ENCODE measurements at regions not wholly inside any gene's neighbourhood (a gene's known extent, or its start where the extent isn't known, plus 50 kb on each side); places are given as distances from the start of the nearest gene placed in this dataset.
"Not testable (repeated sequence)": the region's sequence is repeated elsewhere in the genome, so short reads cannot be mapped to it uniquely, and the experiment has no call there.

- not testable (repeated sequence) for DNase-seq (ENCODE audit: extremely low read depth, low read depth)
Observed at GRCh38 chr4:131883181-131883580, 1265.9 kb upstream of the PCDH10 start.

- DNase-seq (ENCODE audit: extremely low read depth, low read depth) = not testable (repeated sequence)
Observed at GRCh38 chr4:131925662-131926061, 1223.4 kb upstream of the PCDH10 start.

- DNase-seq (ENCODE audit: extremely low read depth, low read depth) = not testable (repeated sequence)
Observed at GRCh38 chr4:131967646-131968045, 1181.4 kb upstream of the PCDH10 start.

GRCh38 chr4:131974730-131975129 is 1174.4 kb upstream of the PCDH10 start:
- DNase-seq (ENCODE audit: extremely low read depth, low read depth) = no peak

GRCh38 chr4:131975276-131976132 is 1173.6 kb upstream of the PCDH10 start:
- not testable (repeated sequence) for DNase-seq (ENCODE audit: extremely low read depth, low read depth)

- not testable (repeated sequence) for DNase-seq (ENCODE audit: extremely low read depth, low read depth)
Observed at GRCh38 chr4:131976133-131977002, 1172.7 kb upstream of the PCDH10 start.

GRCh38 chr4:131978120-131978519 is 1171.0 kb upstream of the PCDH10 start:
- no peak for DNase-seq (ENCODE audit: extremely low read depth, low read depth)

- no peak for DNase-seq (ENCODE audit: extremely low read depth, low read depth)
Observed at GRCh38 chr4:131989576-131989975, 1159.5 kb upstream of the PCDH10 start.

GRCh38 chr4:132001542-132001941 is 1147.6 kb upstream of the PCDH10 start:
- DNase-seq (ENCODE audit: extremely low read depth, low read depth) = no peak

- DNase-seq (ENCODE audit: extremely low read depth, low read depth) = no peak
Observed at GRCh38 chr4:132003593-132003992, 1145.5 kb upstream of the PCDH10 start.

GRCh38 chr4:132015321-132015720 is 1133.8 kb upstream of the PCDH10 start:
- no peak for DNase-seq (ENCODE audit: extremely low read depth, low read depth)

GRCh38 chr4:132016703-132017350 is 1132.3 kb upstream of the PCDH10 start:
- DNase-seq (ENCODE audit: extremely low read depth, low read depth) = no peak

GRCh38 chr4:132026166-132026565 is 1122.9 kb upstream of the PCDH10 start:
- DNase-seq (ENCODE audit: extremely low read depth, low read depth) = no peak

GRCh38 chr4:132026816-132027215 is 1122.3 kb upstream of the PCDH10 start:
- no peak for DNase-seq (ENCODE audit: extremely low read depth, low read depth)

GRCh38 chr4:132056496-132056895 is 1092.6 kb upstream of the PCDH10 start:
- DNase-seq (ENCODE audit: extremely low read depth, low read depth) = no peak

- no peak for DNase-seq (ENCODE audit: extremely low read depth, low read depth)
Observed at GRCh38 chr4:132059227-132059626, 1089.9 kb upstream of the PCDH10 start.

- no peak for DNase-seq (ENCODE audit: extremely low read depth, low read depth)
Observed at GRCh38 chr4:132062611-132063239, 1086.4 kb upstream of the PCDH10 start.

- no peak for DNase-seq (ENCODE audit: extremely low read depth, low read depth)
Observed at GRCh38 chr4:132063829-132064228, 1085.3 kb upstream of the PCDH10 start.

- DNase-seq (ENCODE audit: extremely low read depth, low read depth) = no peak
Observed at GRCh38 chr4:132065940-132066495, 1083.1 kb upstream of the PCDH10 start.

GRCh38 chr4:132071815-132072214 is 1077.3 kb upstream of the PCDH10 start:
- no peak for DNase-seq (ENCODE audit: extremely low read depth, low read depth)

Measured in NCI-H460 (cell line).